HEK293 (cell line): ENCODE measurements at regions not wholly inside any gene's neighbourhood (a gene's known extent, or its start where the extent isn't known, plus 50 kb on each side); places are given as distances from the start of the nearest gene placed in this dataset.

Source experiments
- CTCF ChIA-PET: fragments of 350-600 bp; formaldehyde crosslinking; extraction: SDS; loops from one replicate; lab custom pipeline; 2021; ENCODE audit warnings: antibody characterized with exemption; lab: Yijun Ruan, JAX
- POLR2A ChIA-PET: fragments of 300-600 bp; formaldehyde crosslinking; extraction: SDS; loops from one replicate; lab custom pipeline; 2020; ENCODE audit warnings: antibody characterized with exemption, inconsistent platforms; lab: Yijun Ruan, JAX
- H3K27ac ChIP-seq: fragments of 200-500 bp; sonication (Bioruptor generic); 2 replicates; pipeline ENCODE4 v1.5.1; 2014; ENCODE audit warnings: low read depth, low read length, control low read depth, inconsistent platforms; ENCODE audit errors: extremely low read depth
- H3K36me3 ChIP-seq, 2 experiments: fragments of 200-500 bp in 1 of 2; sonication (Bioruptor generic) in 1 of 2; 1 replicate in 1 of 2; 2 replicates in 1 of 2; pipeline ENCODE4 v1.5.1; 2014 to 2017; ENCODE audit warnings: inconsistent platforms in 2 of 2, low read length in 2 of 2; ENCODE audit not compliant: control insufficient read depth in 2 of 2, insufficient read depth in 1 of 2
- H3K4me1 ChIP-seq: fragments of 200-500 bp; sonication (Bioruptor generic); 2 replicates; pipeline ENCODE4 v1.5.1; 2014; ENCODE audit warnings: mild to moderate bottlenecking, low read length, inconsistent platforms; ENCODE audit not compliant: control insufficient read depth, insufficient read depth
- H3K4me3 ChIP-seq: 2 replicates; pipeline ENCODE4 v1.5.1; 2011; ENCODE audit warnings: low read depth, mild to moderate bottlenecking, control low read depth, low read length, moderate library complexity
- H3K9me3 ChIP-seq: fragments of 200-500 bp; sonication (Bioruptor generic); 2 replicates; pipeline ENCODE4 v1.5.1; 2014; ENCODE audit warnings: low read depth, low read length, inconsistent platforms; ENCODE audit not compliant: control insufficient read depth, insufficient read depth
- KLF9 ChIP-seq: fragments of 450-650 bp; formaldehyde crosslinking; IDR thresholded peaks from 2 replicates; pipeline ENCODE4 v1.5.1; 2016; ENCODE audit warnings: missing biosample characterization, missing genetic modification characterization, low read depth
- MEIS1 ChIP-seq: sonication (generic); formaldehyde crosslinking; IDR thresholded peaks from 2 replicates; pipeline ENCODE4 v1.8.1; 2022; ENCODE audit warnings: missing genetic modification reagents, mild to moderate bottlenecking, borderline replicate concordance
- YY2 ChIP-seq: fragments of 450-650 bp; formaldehyde crosslinking; IDR thresholded peaks from 2 replicates; pipeline ENCODE4 v1.5.1; 2016; ENCODE audit warnings: missing biosample characterization, missing genetic modification characterization
- ZFP69B ChIP-seq: fragments of 450-650 bp; formaldehyde crosslinking; IDR thresholded peaks from 2 replicates; pipeline ENCODE4 v1.5.1; 2016; ENCODE audit warnings: missing biosample characterization, missing genetic modification characterization
- ZIC2 ChIP-seq: fragments of 450-650 bp; formaldehyde crosslinking; IDR thresholded peaks from 2 replicates; pipeline ENCODE4 v1.5.1; 2016; ENCODE audit warnings: missing biosample characterization, missing genetic modification characterization
- ZNF133 ChIP-seq: fragments of 450-650 bp; formaldehyde crosslinking; IDR thresholded peaks from 2 replicates; pipeline ENCODE4 v1.5.1; 2016; ENCODE audit warnings: missing biosample characterization, missing genetic modification characterization
- ZNF175 ChIP-seq: fragments of 450-650 bp; formaldehyde crosslinking; IDR thresholded peaks from 2 replicates; pipeline ENCODE4 v1.5.1; 2016; ENCODE audit warnings: missing biosample characterization, missing genetic modification characterization
- ZNF555 ChIP-seq: fragments of 450-650 bp; formaldehyde crosslinking; conservative IDR thresholded peaks from 2 replicates; pipeline ENCODE4 v1.5.1; 2017; ENCODE audit warnings: missing biosample characterization, mild to moderate bottlenecking, missing genetic modification characterization, inconsistent platforms
- ZNF558 ChIP-seq: fragments of 450-650 bp; formaldehyde crosslinking; IDR thresholded peaks from 2 replicates; pipeline ENCODE4 v1.5.1; 2016; ENCODE audit warnings: missing biosample characterization, missing genetic modification characterization
- ZNF654 ChIP-seq: fragments of 450-650 bp; formaldehyde crosslinking; IDR thresholded peaks from 2 replicates; pipeline ENCODE4 v1.5.1; 2016; ENCODE audit warnings: low read depth, missing biosample characterization, missing genetic modification characterization
- ZNF707 ChIP-seq: fragments of 450-650 bp; formaldehyde crosslinking; IDR thresholded peaks from 2 replicates; pipeline ENCODE4 v1.5.1; 2016; ENCODE audit warnings: missing biosample characterization, missing genetic modification characterization
- TF ChIP-seq, protein P1 (sequence below): fragments of 450-650 bp; formaldehyde crosslinking; IDR thresholded peaks from 2 replicates; pipeline ENCODE4 v1.5.1; 2016; ENCODE audit warnings: missing biosample characterization, missing genetic modification characterization
- TF ChIP-seq, protein P2 (sequence below): fragments of 450-650 bp; formaldehyde crosslinking; IDR thresholded peaks from 2 replicates; pipeline ENCODE4 v1.5.1; 2016; ENCODE audit warnings: missing biosample characterization, missing genetic modification characterization
- TF ChIP-seq, protein P3 (sequence below): fragments of 450-650 bp; formaldehyde crosslinking; IDR thresholded peaks from 2 replicates; pipeline ENCODE4 v1.5.1; 2016; ENCODE audit warnings: missing biosample characterization, missing genetic modification characterization
- TF ChIP-seq, protein P4 (sequence below): fragments of 450-650 bp; formaldehyde crosslinking; IDR thresholded peaks from 2 replicates; pipeline ENCODE4 v1.5.1; 2016; ENCODE audit warnings: missing biosample characterization, missing genetic modification characterization, borderline replicate concordance

DNA sequence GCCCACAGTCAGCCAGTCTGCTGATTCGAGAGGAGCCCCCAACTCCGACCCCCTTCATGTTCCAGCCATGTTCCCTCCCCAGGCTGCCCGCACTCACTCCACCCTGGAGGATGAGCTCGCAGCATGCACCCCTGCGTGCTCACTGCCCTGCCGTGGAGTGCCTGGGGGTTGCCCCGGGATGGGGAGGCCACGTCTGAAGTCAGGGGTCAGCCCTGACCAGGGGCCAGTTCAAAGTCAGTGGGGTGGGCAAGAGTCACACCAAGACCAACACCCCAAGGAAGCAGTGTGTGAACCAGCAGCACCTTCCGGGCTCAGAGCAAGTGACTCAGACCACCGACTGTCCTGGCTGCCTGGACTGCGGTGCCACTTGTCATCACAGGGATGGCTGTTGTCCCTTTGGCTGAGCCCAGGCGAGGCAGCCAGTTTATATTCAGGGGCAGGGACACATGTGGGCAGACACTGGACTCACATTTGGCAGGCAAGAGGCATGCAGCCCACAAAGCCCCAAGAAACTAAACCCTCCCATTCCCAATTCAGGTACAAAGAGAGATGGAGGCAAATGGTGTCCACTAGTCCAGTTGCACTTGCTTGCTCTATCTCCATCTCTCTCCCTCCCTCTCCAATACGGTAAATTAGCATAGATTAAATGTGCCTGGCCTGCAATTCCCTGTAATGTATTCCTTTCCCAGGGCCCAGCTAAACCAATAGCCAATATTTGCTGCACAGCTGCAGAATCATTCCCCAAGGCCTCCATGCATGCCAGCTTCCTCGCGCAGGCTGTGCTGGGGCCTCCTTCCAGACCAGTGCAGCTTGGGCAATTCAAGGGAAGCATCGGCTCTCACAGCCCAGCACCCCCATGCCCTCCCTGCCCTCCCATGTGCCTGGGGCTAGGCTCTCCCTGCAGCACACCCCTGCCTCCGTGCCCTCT lies 135.7 kb upstream of the IQSEC1 start:
- CTCF ChIA-PET = no interaction called here
- Histone ChIP-seq H3K27ac (no peak overlapping the region), H3K4me3 (no peak overlapping the region), H3K4me1 (no peaks in the 10 kb centered on the region), H3K36me3 (no peaks in the 10 kb centered on the region), H3K9me3 (no peaks in the 10 kb centered on the region)
- TF ChIP-seq, protein P1, sequence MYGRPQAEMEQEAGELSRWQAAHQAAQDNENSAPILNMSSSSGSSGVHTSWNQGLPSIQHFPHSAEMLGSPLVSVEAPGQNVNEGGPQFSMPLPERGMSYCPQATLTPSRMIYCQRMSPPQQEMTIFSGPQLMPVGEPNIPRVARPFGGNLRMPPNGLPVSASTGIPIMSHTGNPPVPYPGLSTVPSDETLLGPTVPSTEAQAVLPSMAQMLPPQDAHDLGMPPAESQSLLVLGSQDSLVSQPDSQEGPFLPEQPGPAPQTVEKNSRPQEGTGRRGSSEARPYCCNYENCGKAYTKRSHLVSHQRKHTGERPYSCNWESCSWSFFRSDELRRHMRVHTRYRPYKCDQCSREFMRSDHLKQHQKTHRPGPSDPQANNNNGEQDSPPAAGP = no peak
- TF ChIP-seq ZNF133 (no peak), KLF9 (tag by site-specific recombination) (no peak), ZNF707 (tag by site-specific recombination) (no peak), ZFP69B (tag by site-specific recombination) (no peak), ZNF558 (no peak), ZNF654 (tag by site-specific recombination) (no peak), ZNF175 (tag by site-specific recombination) (no peak), ZNF555 (tag by site-specific recombination) (no peak), ZIC2 (tag by site-specific recombination) (no peak), MEIS1 (CRISPR knock-in tag) (no peak), YY2 (tag by site-specific recombination) (no peak)
- TF ChIP-seq, protein P2, sequence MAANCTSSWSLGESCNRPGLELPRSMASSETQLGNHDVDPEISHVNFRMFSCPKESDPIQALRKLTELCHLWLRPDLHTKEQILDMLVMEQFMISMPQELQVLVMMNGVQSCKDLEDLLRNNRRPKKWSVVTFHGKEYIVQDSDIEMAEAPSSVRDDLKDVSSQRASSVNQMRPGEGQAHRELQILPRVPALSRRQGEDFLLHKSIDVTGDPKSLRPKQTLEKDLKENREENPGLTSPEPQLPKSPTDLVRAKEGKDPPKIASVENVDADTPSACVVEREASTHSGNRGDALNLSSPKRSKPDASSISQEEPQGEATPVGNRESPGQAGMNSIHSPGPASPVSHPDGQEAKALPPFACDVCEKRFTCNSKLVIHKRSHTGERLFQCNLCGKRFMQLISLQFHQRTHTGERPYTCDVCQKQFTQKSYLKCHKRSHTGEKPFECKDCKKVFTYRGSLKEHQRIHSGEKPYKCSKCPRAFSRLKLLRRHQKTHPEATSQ (tag by site-specific recombination) = no peak
- TF ChIP-seq, protein P3, sequence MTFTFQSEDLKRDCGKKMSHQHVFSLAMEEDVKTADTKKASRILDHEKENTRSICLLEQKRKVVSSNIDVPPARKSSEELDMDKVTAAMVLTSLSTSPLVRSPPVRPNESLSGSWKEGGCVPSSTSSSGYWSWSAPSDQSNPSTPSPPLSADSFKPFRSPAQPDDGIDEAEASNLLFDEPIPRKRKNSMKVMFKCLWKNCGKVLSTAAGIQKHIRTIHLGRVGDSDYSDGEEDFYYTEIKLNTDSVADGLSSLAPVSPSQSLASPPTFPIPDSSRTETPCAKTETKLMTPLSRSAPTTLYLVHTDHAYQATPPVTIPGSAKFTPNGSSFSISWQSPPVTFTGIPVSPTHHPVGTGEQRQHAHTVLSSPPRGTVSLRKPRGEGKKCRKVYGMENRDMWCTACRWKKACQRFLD (tag by site-specific recombination) = no peak
- TF ChIP-seq, protein P4, sequence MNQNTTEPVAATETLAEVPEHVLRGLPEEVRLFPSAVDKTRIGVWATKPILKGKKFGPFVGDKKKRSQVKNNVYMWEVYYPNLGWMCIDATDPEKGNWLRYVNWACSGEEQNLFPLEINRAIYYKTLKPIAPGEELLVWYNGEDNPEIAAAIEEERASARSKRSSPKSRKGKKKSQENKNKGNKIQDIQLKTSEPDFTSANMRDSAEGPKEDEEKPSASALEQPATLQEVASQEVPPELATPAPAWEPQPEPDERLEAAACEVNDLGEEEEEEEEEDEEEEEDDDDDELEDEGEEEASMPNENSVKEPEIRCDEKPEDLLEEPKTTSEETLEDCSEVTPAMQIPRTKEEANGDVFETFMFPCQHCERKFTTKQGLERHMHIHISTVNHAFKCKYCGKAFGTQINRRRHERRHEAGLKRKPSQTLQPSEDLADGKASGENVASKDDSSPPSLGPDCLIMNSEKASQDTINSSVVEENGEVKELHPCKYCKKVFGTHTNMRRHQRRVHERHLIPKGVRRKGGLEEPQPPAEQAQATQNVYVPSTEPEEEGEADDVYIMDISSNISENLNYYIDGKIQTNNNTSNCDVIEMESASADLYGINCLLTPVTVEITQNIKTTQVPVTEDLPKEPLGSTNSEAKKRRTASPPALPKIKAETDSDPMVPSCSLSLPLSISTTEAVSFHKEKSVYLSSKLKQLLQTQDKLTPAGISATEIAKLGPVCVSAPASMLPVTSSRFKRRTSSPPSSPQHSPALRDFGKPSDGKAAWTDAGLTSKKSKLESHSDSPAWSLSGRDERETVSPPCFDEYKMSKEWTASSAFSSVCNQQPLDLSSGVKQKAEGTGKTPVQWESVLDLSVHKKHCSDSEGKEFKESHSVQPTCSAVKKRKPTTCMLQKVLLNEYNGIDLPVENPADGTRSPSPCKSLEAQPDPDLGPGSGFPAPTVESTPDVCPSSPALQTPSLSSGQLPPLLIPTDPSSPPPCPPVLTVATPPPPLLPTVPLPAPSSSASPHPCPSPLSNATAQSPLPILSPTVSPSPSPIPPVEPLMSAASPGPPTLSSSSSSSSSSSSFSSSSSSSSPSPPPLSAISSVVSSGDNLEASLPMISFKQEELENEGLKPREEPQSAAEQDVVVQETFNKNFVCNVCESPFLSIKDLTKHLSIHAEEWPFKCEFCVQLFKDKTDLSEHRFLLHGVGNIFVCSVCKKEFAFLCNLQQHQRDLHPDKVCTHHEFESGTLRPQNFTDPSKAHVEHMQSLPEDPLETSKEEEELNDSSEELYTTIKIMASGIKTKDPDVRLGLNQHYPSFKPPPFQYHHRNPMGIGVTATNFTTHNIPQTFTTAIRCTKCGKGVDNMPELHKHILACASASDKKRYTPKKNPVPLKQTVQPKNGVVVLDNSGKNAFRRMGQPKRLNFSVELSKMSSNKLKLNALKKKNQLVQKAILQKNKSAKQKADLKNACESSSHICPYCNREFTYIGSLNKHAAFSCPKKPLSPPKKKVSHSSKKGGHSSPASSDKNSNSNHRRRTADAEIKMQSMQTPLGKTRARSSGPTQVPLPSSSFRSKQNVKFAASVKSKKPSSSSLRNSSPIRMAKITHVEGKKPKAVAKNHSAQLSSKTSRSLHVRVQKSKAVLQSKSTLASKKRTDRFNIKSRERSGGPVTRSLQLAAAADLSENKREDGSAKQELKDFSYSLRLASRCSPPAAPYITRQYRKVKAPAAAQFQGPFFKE (tag by site-specific recombination) = no peak
- POLR2A ChIA-PET = no interaction called here
